KMS-11 (cell line): ENCODE measurements at regions not wholly inside any gene's neighbourhood (a gene's known extent, or its start where the extent isn't known, plus 50 kb on each side); places are given as distances from the start of the nearest gene placed in this dataset.

Source experiments
- H2AFZ ChIP-seq: fragments of 200-600 bp; sonication (generic); 2 replicates; pipeline ENCODE4 v1.6.1; 2016; ENCODE audit warnings: antibody characterized with exemption, mixed run types, low read depth
- H3K27ac ChIP-seq: fragments of 200-600 bp; sonication (generic); 2 replicates; pipeline ENCODE4 v1.6.1; 2016; ENCODE audit warnings: mild to moderate bottlenecking, mixed run types
- H3K27me3 ChIP-seq: fragments of 200-600 bp; sonication (generic); 2 replicates; pipeline ENCODE4 v1.6.1; 2017; ENCODE audit warnings: mild to moderate bottlenecking, low read depth, mixed run types, moderate library complexity; ENCODE audit not compliant: insufficient read depth
- H3K36me3 ChIP-seq: fragments of 200-600 bp; sonication (generic); 2 replicates; pipeline ENCODE4 v1.6.1; 2017; ENCODE audit warnings: mild to moderate bottlenecking, mixed run types; ENCODE audit not compliant: insufficient read depth
- H3K4me1 ChIP-seq: fragments of 200-600 bp; sonication (generic); 2 replicates; pipeline ENCODE4 v1.6.1; 2016; ENCODE audit warnings: mild to moderate bottlenecking, low read depth, mixed run types; ENCODE audit not compliant: poor library complexity, severe bottlenecking
- H3K4me2 ChIP-seq: fragments of 200-600 bp; sonication (generic); 2 replicates; pipeline ENCODE4 v1.7.0; 2016; ENCODE audit warnings: mild to moderate bottlenecking, mixed run types
- H3K4me3 ChIP-seq: fragments of 200-600 bp; sonication (generic); IDR thresholded peaks from 2 replicates; pipeline ENCODE4 v1.6.1; 2017; ENCODE audit warnings: low read depth, low read length, mixed read lengths; ENCODE audit not compliant: insufficient read depth
- H3K79me2 ChIP-seq: fragments of 200-600 bp; sonication (generic); 2 replicates; pipeline ENCODE4 v1.6.1; 2016; ENCODE audit warnings: low read depth, mixed run types; ENCODE audit not compliant: insufficient read depth
- H3K9ac ChIP-seq: fragments of 200-600 bp; sonication (generic); 2 replicates; pipeline ENCODE4 v1.6.1; 2016; ENCODE audit warnings: mild to moderate bottlenecking, mixed run types
- H4K20me1 ChIP-seq: fragments of 200-600 bp; sonication (generic); 2 replicates; pipeline ENCODE4 v1.6.1; 2016; ENCODE audit warnings: mild to moderate bottlenecking, mixed run types; ENCODE audit not compliant: insufficient read depth
- TF ChIP-seq, protein P1 (sequence below): fragments of 200-600 bp; sonication (generic); conservative IDR thresholded peaks from 2 replicates; pipeline ENCODE4 v1.6.1; 2017; ENCODE audit warnings: low read depth, mild to moderate bottlenecking, antibody characterized with exemption, low read length, moderate library complexity, mixed read lengths

DNA sequence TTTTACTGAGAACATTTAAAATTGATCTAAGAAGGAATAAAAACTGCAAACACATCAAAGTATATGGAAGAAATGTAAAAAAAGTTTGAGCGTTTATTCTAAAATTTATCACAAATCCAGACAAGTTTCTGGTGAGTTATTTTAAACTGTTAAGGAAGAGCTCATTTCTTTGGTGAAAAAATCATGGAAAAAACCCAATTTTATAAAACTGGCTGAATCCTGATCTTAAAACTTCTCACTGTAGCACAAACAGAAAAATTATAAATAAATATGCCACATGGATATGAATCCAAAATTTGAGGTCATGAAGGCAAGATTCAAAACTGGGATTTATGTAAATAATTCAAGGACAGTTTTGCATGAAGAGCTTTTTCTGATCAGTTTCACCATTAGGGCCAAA lies 205.1 kb upstream of the RGMA start:
- H2AFZ ChIP-seq, result no peak overlapping the region
- H3K4me1 ChIP-seq, result no peaks in the 10 kb centered on the region
- no peaks in the 10 kb centered on the region for H3K36me3 ChIP-seq
- no peaks in the 10 kb centered on the region for H3K79me2 ChIP-seq
- TF ChIP-seq, protein P1, sequence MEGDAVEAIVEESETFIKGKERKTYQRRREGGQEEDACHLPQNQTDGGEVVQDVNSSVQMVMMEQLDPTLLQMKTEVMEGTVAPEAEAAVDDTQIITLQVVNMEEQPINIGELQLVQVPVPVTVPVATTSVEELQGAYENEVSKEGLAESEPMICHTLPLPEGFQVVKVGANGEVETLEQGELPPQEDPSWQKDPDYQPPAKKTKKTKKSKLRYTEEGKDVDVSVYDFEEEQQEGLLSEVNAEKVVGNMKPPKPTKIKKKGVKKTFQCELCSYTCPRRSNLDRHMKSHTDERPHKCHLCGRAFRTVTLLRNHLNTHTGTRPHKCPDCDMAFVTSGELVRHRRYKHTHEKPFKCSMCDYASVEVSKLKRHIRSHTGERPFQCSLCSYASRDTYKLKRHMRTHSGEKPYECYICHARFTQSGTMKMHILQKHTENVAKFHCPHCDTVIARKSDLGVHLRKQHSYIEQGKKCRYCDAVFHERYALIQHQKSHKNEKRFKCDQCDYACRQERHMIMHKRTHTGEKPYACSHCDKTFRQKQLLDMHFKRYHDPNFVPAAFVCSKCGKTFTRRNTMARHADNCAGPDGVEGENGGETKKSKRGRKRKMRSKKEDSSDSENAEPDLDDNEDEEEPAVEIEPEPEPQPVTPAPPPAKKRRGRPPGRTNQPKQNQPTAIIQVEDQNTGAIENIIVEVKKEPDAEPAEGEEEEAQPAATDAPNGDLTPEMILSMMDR, result no peak
- no peak overlapping the region for H3K4me2 ChIP-seq
- no peaks in the 10 kb centered on the region for H4K20me1 ChIP-seq
- H3K27ac ChIP-seq, result no peak overlapping the region
- H3K9ac ChIP-seq, result no peak overlapping the region
- H3K27me3 ChIP-seq, result no peaks in the 10 kb centered on the region
- no peak overlapping the region for H3K4me3 ChIP-seq

DNA sequence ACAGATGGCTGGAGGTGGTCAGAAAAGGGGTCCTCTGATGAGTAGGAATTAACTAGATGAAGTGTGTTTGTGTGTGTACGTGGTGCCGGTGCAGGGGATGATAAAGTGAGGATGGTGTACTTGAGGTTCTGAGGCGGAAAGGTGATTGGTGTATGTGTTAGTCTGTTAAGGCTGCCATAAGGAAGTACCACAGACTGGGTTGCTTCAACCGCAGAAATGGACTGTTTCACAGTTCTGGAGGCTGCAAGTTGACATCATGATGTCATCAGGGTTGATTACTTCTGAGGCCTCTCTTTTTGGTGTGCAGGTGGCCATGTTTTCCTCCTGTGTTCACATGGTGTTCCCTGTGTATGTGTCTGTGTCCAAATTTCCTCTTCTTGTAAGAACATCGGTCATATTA lies 202.4 kb upstream of the RGMA start:
- H3K4me3 ChIP-seq, result no peak overlapping the region
- H3K36me3 ChIP-seq, result no peaks in the 10 kb centered on the region
- no peak overlapping the region for H3K27ac ChIP-seq
- no peaks in the 10 kb centered on the region for H3K27me3 ChIP-seq
- no peaks in the 10 kb centered on the region for H4K20me1 ChIP-seq
- H2AFZ ChIP-seq, result no peak overlapping the region
- no peak overlapping the region for H3K4me2 ChIP-seq
- TF ChIP-seq, protein P1, result no peak
- H3K79me2 ChIP-seq, result no peaks in the 10 kb centered on the region
- no peak overlapping the region for H3K9ac ChIP-seq
- H3K4me1 ChIP-seq, result no peaks in the 10 kb centered on the region

DNA sequence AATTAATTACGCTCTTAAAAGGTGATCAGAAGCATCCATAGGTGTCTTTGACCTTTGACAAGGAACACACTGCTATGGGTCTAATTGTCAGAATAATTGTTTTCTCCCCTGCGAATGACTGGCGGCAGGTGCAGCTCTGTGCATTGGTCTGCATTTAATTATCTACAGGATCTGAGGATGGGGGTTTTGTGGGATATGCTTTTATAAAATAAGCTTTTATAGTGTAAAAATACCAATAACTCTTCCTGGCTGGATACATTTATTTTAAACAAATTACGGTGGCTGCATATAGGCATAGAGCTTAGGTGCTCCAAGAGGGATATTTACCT lies 201.6 kb upstream of the RGMA start:
- H4K20me1 ChIP-seq, result no peaks in the 10 kb centered on the region
- H2AFZ ChIP-seq, result no peak overlapping the region
- no peaks in the 10 kb centered on the region for H3K27me3 ChIP-seq
- H3K4me3 ChIP-seq, result no peak overlapping the region
- no peaks in the 10 kb centered on the region for H3K36me3 ChIP-seq
- no peak overlapping the region for H3K27ac ChIP-seq
- H3K9ac ChIP-seq, result no peak overlapping the region
- TF ChIP-seq, protein P1, result no peak
- H3K79me2 ChIP-seq, result no peaks in the 10 kb centered on the region
- no peaks in the 10 kb centered on the region for H3K4me1 ChIP-seq
- no peak overlapping the region for H3K4me2 ChIP-seq

DNA sequence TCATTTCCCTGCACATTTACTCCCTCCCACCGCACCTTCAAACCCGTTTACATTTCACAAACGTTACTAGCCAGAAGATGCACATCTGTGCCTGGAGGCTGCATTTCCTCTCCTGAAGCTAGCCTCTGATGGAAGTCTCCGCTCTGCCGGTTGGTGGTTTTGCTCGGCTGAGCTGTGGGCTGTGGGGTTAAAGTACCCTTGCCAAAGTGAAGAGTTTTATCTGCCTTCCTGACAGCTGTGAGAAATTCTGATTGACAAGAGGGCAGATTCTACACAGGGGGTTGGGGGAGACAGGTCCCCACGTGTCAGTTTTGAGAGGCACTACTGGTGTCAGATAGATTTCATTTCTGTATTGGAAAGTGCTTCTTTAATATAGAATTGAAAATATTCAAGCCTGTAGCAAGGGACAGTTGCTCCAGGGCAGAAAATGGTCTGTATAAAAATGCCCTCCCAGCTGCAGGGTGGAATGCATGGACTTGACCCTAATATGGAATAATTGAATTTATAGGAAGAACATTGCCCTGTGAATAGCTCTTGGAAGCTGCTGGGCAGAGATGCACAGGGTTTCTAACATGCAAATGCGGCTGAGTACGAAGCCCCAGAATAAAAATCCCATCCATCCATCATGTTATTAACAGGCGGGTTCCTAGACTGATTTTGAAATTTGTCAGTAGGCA lies 201.1 kb upstream of the RGMA start:
- no peak overlapping the region for H2AFZ ChIP-seq
- H4K20me1 ChIP-seq, result no peaks in the 10 kb centered on the region
- H3K4me3 ChIP-seq, result no peak overlapping the region
- TF ChIP-seq, protein P1, result no peak
- H3K9ac ChIP-seq, result no peak overlapping the region
- no peaks in the 10 kb centered on the region for H3K79me2 ChIP-seq
- H3K27ac ChIP-seq, result no peak overlapping the region
- no peaks in the 10 kb centered on the region for H3K27me3 ChIP-seq
- no peaks in the 10 kb centered on the region for H3K36me3 ChIP-seq
- no peak overlapping the region for H3K4me2 ChIP-seq
- H3K4me1 ChIP-seq, result no peaks in the 10 kb centered on the region
